HL-60/S4 treated with retinoic acid at 250 ng/mL for 4 days and 3 days (cell line): ENCODE measurements at regions not wholly inside any gene's neighbourhood (a gene's known extent, or its start where the extent isn't known, plus 50 kb on each side); places are given as distances from the start of the nearest gene placed in this dataset.
"Not testable (repeated sequence)": the region's sequence is repeated elsewhere in the genome, so short reads cannot be mapped to it uniquely, and the experiment has no call there.

ENCODE experiments used
- in situ Hi-C: fragments of 300-500 bp; cut with MboI; formaldehyde crosslinking; loops from 2 replicates; pipeline ENCODE4 v1.7.0; 2022; ENCODE audit warnings: low sequenced_read_pairs

DNA sequence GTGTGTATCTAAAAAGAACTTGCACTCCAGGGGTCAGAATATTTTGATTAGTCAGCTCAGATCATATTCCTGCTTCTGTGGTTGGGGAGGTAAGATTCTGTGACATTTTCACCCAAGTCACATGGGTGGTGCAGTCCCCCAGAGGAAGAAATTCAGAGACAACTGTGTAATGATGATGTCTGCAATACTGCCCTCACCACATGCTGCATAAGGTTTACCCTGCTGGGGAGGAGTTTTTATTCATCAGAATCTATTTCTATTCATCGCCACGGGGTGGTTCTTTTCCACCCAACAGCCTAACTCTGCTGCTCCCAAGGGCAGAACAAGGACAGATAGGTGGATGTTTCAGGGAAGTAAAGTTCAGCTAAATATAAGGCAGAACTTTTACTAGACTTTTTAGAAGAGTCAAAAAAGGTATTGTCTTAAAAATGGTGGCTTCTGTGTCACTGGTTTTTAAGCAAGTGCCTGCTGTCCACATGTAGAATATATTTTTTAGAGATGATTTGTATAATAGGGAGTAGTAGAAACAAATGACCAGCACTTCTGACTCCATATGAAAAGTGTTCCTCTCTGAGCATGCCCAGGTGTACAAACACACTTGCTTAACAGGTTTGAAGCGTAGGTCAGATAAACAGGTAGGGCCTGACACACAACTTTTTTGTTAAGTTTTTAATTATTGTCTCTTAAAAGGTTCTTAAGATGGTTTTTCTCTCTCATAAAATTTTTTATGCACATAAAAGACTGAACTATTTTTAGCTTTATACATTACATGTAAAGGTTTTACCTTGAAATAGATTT is 352.7 kb downstream of the LRRC70 start:
- in situ Hi-C loops = no loop called here

DNA sequence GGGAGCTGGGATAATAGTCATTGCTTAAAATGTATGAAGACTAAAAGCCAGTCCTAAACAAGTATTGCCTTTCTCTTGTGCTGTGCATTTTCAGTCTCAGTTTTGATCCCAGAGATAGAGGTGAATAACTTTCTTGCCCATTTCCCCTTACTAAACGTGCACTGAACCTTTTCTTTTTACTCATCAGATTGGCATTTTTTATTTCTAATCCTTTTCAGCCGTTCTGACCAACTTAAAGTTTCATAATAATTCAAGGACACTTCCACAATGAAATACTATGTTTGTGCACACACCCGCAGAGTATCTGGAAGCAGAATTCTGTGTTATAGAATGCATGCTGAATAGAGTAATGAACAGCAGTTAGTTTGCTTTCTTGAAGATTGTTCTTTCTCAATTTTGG is 343.6 kb downstream of the LRRC70 start:
- in situ Hi-C loops = no loop called here

DNA sequence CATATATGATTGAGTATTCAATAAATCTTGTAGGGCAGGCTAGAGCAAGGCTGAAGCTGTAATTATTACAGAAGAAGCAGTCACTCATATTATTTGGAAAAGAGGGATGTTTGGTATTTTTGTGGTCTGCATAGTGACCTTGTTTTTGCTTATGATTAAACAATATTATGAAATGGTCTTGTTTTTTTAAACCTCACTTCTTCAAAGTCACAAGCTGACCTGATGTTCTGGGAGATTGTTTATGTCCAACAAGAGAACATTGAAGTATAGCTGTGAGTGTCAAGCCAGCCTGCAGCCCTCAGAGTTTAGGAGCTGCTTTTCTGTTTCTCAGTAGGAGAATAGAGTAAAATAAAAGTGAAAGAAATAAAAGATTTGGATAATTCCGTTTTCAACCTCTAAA is 342.2 kb downstream of the LRRC70 start:
- in situ Hi-C loops = no loop called here

DNA sequence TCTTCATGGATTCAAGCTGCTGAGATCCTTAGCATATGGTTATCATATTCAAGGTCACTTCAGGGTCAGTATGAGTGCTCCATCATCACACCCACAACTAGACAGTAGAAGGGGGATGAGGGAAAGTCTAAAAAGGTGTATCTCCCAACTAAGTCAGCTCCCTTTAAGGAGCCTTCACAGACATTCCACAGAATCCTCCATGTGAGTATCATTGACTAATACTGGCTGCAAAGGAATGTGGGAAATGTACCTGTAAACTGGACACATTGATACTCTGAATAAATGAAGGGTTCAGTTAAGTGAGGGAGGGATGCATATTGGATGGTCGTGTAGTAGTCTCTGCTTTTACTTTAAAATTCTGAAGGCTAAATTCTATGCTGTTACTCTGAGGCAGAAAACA is 330.7 kb downstream of the LRRC70 start:
- in situ Hi-C loops = no loop called here

DNA sequence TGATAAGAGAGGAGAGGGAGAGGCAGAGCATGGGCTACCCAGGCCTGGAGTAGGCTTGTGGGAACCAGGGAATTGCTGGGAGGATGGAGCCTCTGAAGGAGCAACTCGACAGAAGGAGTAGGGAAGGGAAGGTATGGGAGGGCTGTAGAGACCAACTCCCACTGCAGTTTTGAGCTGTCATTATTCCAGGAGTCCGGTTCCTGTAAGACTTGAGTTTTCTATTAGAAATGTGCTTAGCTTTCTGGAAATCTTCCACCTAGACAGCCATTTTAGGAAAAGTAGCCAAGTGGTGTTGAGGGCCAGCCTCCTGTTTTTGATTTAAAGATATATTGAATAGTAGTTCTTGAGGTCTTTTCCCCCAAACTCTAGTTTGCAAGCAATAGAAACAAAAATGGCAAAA is 323.5 kb downstream of the LRRC70 start:
- in situ Hi-C loops = no loop called here

DNA sequence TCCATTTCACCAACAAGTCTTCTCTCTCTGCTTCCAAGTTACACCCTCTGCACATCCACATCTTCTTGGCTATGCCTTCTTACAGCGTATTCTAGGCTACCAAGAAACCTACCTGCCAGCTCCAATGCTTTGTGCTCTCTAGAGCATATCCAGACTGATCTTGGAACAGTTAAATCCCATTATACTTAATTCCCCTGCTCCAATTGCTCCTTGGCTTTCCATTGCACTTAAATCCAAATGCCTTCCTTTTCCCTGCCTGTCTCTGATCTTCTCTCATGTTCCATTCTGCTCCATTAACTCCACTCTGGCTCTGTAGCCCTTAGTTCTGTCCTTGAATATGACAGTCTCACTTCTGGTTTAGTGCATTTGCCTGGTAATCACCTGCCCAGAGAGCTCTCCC is 322.4 kb downstream of the LRRC70 start:
- in situ Hi-C loops = no loop called here

DNA sequence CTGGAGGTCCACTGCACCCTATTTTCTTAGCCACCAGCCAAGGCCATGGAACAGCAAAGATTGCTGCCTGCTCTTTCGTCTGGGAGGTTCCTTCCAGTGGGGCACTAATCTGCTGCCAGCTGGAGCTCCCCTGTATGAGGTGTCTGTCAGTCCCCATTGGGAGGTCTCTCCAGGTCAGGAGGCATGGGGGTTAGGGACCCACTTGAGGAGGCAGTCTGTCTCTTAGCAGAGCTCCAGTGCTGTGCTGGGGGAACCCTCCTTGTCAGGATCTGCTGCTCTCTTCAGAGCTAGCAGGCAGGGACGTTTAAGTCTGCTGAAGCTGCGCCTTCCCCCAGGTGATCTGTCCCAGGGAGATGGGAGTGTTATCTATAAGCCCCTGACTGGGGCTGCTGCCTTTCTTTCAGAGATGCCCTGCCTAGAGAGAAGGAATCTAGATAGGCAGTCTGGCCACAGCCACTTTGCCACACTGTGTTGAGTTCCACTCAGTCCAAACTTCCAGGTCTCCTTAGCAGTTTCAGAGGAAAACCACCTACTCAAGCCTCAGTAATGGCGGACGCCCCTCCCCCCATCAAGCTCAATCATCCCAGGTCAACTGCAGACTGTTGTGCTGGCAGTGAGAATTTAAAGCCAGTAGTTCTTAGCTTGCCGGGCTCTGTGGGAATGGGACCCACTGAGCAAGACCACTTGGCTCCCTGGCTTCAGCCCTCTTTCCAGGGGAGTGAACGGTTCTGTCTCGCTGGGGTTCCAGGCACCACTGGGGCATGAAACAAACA is 317.7 kb downstream of the LRRC70 start:
- in situ Hi-C loops = no loop called here

DNA sequence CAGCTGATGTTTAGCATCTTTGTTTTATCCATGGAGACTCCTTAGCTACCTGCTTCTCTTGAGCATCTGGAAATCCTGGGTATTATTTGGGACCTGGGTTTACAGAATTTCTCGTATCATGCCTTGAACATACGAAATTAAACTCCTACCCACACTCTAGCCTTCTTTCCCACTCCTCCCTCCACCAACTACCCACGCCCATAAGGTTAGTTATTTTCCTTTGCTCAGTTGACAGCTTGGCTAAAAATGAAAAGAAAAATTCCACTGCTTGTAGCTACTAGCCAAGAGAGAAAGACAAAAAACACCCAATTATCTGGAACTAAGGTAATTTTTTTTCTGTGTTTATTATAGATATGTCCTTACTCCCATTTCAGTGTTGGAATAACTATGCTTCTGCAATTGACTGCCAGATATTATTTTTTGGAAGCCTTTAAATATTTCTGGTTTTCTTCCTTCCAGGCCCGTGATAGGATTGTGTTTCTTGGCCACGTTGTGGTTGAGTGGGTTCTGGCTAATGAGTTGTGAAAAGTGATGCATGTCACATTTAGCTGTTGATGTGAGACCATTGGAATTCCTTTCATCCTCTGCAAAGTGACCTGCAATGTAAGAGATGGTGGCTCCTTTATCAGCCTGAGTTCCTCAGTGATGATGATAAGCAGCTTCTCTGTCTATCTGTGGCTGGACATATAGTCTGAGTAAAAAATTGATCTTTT is 308.1 kb downstream of the LRRC70 start:
- in situ Hi-C loops = no loop called here

DNA sequence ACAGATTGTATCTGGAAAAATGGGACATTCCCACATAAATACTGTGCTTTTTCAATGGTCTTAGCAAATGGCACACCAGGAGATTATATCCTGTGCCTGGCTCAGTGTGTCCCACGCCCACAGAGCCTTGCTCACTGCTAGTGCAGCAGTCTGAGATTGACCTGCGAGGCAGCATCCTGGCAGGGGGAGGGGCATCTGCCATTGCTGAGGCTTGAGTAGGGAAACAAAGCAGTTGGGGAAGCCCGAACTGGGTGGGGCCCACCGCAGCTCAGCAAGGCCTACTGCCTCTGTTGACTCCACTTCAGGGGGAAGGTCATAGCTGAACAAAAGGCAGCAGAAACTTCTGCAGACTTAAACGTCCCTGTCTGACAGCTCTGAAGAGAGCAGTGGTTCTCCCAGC is 258.7 kb downstream of the LRRC70 start:
- in situ Hi-C loops = not testable (repeated sequence)

DNA sequence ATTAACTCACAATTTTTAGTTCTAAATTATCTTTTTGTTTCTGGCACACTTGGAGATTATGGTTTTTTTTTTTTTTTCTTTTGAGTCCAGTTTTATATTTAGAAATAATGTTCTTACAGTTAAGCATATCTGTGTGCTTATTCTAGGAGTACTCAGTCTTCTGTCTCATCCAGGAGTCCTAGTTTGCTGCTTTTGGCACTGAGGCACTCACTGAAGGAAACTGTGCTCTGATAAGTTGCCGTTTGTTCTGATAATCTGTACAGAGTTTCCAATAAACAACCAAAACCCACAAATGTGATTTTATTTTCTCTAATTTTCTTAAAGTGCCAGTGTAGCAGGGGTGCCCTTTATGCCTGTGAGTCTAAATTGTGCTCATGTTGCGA is 251.0 kb downstream of the LRRC70 start:
- in situ Hi-C loops = no loop called here

DNA sequence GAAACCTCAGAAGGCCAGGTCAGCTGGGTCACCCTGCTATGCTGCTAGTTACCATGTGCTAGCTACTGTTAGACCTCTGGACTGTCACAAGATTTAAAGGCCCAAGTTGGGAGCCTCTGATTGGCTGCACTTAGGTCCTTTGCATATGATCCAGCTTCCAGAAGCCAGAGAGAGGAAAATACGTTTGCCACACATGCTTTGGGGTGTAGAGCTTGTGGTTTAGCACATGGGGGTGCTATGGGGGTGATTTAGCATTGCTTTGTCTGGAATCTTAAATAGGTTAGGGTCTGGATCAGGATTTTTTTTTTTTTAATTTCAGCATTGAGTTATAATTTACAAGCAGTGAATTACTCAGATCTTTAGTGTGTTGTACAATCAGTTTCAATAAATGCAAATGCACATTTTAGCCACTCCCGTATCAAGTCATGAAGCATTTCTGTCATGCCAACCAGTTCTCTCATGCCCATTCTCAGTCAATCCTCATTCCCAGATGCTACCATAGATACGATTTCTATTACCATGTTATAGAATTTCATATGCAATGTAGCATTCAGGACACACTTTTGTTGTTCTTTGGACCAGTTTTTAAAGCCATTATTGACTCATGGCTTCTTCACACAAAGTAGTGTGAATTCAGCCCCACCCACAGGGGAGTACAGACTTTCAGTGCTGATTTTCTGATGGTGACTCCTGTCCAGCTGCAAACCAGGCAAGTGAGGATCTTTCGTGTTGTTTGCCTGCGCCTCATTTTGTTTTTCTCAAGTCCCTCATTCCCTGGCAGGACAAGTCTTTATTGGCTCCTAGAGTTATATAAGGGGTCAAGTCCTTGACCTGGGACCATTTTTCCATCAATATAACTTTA is 250.4 kb downstream of the LRRC70 start:
- in situ Hi-C loops = no loop called here

DNA sequence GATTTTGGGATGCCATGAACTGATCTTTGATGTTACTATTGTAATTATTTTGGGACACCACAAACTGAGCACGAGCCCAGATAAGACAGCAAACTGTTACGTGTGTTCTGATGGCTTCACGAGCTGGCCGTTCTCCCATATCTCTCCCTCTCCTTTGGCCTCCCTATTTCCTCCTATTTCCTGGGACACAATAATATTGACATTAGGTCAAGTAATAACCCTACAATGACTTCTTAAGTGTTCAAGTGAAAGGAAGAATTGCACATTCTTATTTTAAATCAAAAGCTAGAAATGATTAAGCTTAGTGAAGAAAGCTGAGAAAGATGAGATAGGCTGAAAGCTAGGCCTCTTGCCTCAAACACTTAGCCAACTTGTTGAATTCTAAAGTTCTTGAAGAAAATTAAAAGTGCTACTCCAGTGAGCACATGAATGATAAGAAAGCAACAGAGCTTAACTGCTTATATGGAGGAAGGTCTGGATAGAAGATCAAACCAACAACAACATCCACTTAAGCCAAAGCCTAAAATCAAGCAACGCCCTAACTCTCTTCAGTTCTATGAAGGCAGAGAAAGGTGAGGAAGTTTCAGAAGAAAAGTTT is 247.1 kb downstream of the LRRC70 start:
- in situ Hi-C loops = no loop called here

DNA sequence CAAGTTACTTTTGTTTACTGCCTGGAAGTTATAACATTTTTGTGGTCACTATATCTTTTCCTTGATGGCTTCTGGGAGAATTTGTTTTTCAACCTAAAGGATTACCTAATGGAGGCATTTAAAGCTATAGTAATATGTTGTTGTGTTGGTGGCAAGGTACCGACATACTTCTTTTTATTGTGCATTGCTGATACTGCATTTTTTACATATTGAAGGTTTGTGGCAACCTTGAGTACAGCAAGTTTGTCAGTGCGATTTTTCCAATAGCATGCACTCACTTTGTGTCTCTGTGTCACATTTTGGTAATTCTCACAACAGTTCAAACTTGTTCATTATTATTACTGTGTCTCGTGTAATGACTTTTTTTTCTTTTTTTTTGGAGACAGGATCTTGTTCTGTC is 246.3 kb downstream of the LRRC70 start:
- in situ Hi-C loops = no loop called here

DNA sequence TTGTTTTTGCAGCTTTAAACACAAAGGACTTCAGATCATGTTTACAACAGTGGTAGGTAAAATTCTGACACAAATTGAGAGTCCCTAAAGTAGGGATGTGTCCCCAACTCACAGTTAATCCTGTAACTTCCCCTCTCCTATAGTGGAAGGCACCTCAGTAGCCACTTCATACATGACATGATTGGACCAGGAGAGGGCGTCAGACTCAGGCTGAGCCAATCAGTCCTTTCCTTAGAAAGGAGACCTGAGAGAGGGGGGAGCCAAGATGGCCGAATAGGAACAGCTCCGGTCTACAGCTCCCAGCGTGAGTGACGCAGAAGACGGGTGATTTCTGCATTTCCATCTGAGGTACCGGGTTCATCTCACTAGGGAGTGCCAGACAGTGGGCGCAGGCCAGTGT is 238.4 kb downstream of the LRRC70 start:
- in situ Hi-C loops = not testable (repeated sequence)

DNA sequence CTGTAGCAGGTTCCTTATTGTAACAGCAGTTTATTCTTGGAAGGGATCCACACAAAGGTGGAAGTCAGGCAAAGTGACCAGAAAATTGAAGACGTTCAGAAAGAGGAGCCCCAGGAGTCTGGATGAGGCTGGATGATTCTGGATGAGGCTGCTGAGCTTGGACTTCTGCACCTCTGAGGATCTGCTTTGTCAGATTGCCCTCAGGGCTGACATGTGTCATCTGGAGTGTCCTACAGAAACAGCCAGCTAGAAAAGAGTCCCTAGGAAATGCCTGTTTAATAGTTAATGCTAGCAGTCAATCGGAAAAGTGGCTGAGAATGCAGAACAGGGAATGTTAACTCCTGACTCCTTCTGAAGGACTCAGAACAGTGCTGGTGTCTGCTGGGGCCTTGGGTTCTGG is 236.4 kb downstream of the LRRC70 start:
- in situ Hi-C loops = no loop called here

DNA sequence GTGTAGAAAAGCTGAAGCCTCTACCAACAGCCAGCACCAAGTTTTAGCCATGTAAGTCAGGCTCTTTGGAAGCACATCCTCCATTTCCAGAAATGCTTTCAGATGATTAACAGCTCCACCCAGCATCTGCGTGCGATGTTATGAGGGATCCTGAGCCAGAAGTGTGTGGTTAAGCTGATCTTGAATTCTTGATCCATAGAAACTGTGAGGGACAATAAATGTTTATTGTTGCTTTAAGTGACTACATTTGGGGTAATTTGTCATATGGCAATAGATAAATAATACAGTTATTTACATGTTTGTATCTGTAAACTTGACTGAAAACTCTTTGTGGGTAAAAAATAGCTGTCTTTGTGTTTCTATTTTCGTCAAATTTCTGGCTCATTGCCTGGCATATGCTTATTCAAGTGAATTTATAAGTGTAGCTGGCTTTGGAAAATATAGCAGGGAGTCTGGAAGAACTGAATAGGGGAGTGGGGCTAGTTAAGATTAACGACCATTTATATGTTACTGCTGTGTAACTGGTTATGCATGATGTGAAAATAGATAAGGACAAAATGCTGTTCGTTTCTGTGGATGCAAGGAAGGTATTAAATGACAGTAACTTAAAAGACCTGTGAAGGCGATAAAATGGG is 234.1 kb downstream of the LRRC70 start:
- in situ Hi-C loops = no loop called here

DNA sequence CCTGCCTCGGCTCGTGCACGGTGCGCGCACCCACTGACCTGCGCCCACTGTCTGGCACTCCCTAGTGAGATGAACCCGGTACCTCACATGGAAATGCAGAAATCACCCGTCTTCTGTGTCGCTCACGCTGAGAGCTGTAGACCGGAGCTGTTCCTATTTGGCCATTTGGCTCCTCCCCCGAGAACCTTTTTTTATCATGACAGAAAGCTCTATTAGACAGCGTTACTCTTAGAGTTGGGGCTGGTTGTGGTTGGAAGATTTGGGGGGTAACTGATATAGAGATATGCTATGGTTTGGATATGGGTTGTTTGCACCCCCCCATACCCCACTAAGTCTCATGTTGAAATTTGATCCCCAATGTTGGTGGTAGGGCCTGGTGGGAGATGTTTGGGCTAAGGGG is 226.2 kb downstream of the LRRC70 start:
- in situ Hi-C loops = not testable (repeated sequence)

DNA sequence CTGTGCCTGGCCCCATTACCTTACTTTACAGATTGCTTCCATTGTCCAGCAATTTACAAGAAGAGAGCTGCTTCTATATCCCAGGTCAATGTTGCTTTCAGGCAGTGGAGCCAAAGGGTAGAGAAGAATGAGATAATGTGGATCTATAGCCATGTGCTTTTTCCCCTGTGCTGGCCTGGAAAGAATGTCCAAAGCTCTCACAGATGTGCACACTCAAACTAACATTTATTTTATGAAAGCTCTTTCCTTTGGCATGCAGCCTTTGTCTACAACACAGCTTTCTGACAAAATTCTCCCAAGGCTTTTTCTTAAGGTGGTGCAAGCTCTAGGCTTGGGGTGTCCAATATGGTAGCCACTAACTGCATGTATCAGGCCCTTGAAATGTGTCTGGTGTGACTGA is 217.3 kb downstream of the LRRC70 start:
- in situ Hi-C loops = loop anchor here (25.0 kb wide), 1 partner anchor 334 kb away; no protein-coding TSS in a partner anchor

DNA sequence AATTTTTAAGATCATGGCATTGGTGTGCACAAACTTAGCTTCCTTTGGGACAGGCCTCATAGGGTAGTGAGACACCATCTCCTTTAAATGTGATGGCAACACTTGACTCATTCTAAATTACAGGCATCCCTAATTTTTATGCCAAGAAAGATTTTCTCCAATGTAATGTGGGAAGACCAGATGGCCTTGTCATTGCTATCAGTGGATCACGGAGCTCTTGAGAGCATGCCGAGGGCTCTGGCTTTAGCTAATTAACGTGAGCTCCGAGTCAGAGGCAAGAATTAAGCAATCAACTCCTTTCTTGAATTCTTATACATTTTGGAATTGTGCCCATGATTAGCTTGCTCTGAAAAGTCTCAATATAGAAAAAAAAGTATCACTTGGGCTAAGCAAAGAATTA is 215.8 kb downstream of the LRRC70 start:
- in situ Hi-C loops = loop anchor here (25.0 kb wide), 1 partner anchor 332 kb away; no protein-coding TSS in a partner anchor

DNA sequence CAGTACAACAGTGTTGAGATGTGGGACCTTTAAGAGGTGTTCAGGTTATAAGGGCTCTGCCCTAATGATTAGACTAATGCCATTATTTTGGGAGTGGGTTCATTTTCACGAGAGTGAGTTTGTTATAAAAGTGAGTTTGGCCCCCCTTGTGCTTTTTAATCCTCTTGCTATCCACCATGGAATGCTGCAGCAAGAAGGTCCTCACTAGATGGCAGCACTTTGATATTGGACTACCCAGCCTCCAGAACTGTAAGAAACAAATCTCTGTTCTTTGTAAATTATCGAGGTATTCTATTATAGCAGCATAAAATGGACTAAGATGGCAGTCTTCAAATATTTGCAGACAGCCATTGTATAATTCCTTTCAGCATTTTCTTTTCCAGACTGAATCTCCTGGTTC is 212.4 kb downstream of the LRRC70 start:
- in situ Hi-C loops = loop anchor here (25.0 kb wide), 1 partner anchor 329 kb away; no protein-coding TSS in a partner anchor
